Heart left ventricle (tissue), 13 donors: ENCODE measurements at regions not wholly inside any gene's neighbourhood (a gene's known extent, or its start where the extent isn't known, plus 50 kb on each side); places are given as distances from the start of the nearest gene placed in this dataset.

ENCODE experiments used
- POLR2A ChIP-seq, 2 donors: fragments of 450-650 bp; IDR thresholded peaks; one replicate each; pipeline ENCODE4 v1.6.1; 2017; ENCODE audit warnings: antibody characterized with exemption in 2 of 2, mild to moderate bottlenecking in 2 of 2, moderate library complexity in 2 of 2
- TF ChIP-seq, protein P1 (sequence below), 12 donors: fragments of 200-600 bp; sonication (generic) in 4 of 12; IDR thresholded peaks; one replicate each; pipeline versions ENCODE4 v1.5.0 to v1.8.0; 2018 to 2022; ENCODE audit warnings: antibody characterized with exemption in 12 of 12, mild to moderate bottlenecking in 5 of 12
- donor health status: ischemic (EF 13 %, LVEDD 7.1; RV severe dilation, severe dysfunction).
- donor health status: DM: no; HTN: yes; CAD: no.
- donor health status: DM: no; HTN: no; CAD: no.
- donor health status: ischemic (EF 25% LVEDD 6.9; RV normal size, moderate dysfunction).
- donor health status: ischemic (EF 25% LVEDD 5.7; RV mildly dilated, moderate dysfunction).
- donor health status: ischemic (EF 35%, LVEDD 5.7; RV mildly dilated, moderate dysfunction).
- donor health status: nonischemic (EF 11% LVEDD 7.7; RV severe dilation, severe dysfunction).
- donor health status: DM: yes; HTN: yes; CAD: no.
- donor health status: PGD.
- donor health status: ischemic (EF 29% LVEDD 5.4; RV normal size, mild dysfunction).
- donor health status: nonischemic (EF 23%, LVEDD 6.1; RV moderate dilation, normal function).

DNA sequence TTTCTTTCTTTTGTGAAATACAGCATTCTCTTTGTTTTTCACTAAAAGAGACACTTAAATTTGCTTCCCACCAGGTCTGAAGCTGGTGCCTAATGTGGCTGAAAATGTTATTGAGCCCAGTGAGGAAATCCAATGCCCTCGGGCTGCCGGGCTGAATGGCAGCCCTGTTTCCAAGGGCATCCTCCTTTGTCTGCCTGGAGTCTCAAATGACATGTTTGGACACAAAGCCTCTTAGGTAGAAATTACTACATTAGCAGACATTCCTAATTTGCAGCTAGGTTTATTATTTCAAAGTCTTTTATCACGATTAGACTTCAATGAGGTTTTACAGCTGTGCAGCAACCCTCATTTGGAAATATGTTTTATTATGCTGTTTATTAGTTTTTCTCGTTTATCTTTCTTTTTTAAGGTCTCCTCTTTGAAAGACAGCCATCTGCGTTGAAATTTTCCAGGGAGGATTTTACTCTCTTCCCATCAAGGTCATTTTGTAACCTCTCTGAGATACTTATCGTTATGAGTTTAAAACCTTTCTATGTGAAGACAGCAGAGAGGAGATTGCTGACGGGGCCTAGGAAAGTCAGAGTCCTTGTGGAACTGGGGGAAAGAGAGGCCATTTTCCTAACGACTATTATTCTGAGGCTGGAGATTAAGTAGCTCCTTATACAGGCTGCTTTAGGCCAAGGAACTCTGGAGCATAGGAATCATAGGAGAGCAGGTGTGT lies 59.0 kb upstream of the ZNF532 start:
- TF ChIP-seq, protein P1, sequence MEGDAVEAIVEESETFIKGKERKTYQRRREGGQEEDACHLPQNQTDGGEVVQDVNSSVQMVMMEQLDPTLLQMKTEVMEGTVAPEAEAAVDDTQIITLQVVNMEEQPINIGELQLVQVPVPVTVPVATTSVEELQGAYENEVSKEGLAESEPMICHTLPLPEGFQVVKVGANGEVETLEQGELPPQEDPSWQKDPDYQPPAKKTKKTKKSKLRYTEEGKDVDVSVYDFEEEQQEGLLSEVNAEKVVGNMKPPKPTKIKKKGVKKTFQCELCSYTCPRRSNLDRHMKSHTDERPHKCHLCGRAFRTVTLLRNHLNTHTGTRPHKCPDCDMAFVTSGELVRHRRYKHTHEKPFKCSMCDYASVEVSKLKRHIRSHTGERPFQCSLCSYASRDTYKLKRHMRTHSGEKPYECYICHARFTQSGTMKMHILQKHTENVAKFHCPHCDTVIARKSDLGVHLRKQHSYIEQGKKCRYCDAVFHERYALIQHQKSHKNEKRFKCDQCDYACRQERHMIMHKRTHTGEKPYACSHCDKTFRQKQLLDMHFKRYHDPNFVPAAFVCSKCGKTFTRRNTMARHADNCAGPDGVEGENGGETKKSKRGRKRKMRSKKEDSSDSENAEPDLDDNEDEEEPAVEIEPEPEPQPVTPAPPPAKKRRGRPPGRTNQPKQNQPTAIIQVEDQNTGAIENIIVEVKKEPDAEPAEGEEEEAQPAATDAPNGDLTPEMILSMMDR (IDR thresholded peaks at IDR 0.05): no peak
- TF ChIP-seq POLR2A (IDR thresholded peaks at IDR 0.05): no peak
